ENCODE measurements at regions not wholly inside any gene's neighbourhood (a gene's known extent, or its start where the extent isn't known, plus 50 kb on each side); places are given as distances from the start of the nearest gene placed in this dataset.

DNA sequence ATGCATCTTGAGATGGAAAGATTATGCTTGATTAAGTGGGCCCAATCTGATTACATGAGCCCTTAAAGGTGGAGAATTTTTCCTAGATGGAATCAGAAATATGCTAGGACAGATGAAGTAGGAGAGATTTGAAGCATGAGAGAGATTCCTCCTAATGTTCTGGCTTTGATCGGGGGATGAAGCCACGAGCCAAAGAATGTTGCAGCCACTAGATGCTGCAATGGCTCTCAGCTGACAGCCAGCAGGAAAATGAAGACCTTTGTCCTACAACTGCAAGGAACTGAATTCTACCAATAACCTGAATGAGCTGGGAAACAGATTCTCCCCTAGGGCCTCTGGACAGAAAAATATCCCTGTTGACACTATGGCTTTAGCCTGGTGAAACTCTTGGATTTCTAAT lies 82.6 kb upstream of the ATP2B1 start:
- ChIA-PET CTCF (no interaction called here), POLR2A (interaction anchor here (0.9 to 1.3 kb wide), 2 partner anchors 82 to 136 kb away, joined by 4 read pairs; partner anchors contain the start of gene ATP2B1)
- Mint-ChIP-seq H3K27ac (no peak overlapping the region), H3K4me1 (peaks cover 20% of the 10 kb centered on the region), H3K36me3 (ENCODE audit: low read depth) (no peaks in the 10 kb centered on the region), H3K9me3 (peaks cover 6% of the 10 kb centered on the region), H3K4me3 (no peak overlapping the region), H3K27me3 (no peaks in the 10 kb centered on the region)
- ATAC-seq (ENCODE audit: low read depth) (no peak), DNase-seq (no peak)
- TF ChIP-seq, protein P1, sequence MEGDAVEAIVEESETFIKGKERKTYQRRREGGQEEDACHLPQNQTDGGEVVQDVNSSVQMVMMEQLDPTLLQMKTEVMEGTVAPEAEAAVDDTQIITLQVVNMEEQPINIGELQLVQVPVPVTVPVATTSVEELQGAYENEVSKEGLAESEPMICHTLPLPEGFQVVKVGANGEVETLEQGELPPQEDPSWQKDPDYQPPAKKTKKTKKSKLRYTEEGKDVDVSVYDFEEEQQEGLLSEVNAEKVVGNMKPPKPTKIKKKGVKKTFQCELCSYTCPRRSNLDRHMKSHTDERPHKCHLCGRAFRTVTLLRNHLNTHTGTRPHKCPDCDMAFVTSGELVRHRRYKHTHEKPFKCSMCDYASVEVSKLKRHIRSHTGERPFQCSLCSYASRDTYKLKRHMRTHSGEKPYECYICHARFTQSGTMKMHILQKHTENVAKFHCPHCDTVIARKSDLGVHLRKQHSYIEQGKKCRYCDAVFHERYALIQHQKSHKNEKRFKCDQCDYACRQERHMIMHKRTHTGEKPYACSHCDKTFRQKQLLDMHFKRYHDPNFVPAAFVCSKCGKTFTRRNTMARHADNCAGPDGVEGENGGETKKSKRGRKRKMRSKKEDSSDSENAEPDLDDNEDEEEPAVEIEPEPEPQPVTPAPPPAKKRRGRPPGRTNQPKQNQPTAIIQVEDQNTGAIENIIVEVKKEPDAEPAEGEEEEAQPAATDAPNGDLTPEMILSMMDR (IDR thresholded peaks at IDR 0.05) = no peak
- intact Hi-C loops (cut with micrococcal nuclease) = loop anchor here (2.0 kb wide), 4 partner anchors 18 to 82 kb away; partner anchors contain the start of gene ATP2B1

DNA sequence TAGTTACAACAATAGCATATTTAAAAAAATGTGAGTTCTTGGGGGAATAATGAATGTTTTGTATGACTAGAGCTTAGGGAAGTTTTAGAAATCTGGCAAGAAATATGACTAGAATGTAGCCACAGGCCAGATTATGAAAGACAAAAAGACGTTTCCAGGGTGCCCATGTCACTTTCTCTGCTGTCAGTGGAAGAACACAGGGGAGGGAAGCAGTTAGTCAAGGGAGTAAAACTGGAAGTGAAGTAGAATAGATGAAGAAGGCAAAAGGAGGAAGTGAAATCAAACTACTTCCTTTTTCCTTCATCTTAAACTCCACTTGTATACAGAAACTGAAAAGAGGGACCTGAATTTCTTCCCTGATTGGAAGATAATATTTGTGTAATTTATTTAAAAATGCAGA lies 81.2 kb upstream of the ATP2B1 start:
- DNase-seq (no peak), ATAC-seq (ENCODE audit: low read depth) (peak; percentile 97)
- intact Hi-C loops (cut with micrococcal nuclease) = loop anchor here (1.0 to 2.0 kb wide), 5 partner anchors 17 to 91 kb away; partner anchors contain the start of gene ATP2B1
- H3K4me3 Mint-ChIP-seq = peak overlapping the region; percentile 67
- TF ChIP-seq, protein P1 (IDR thresholded peaks at IDR 0.05) = no peak
- H3K4me1 Mint-ChIP-seq = peaks cover 20% of the 10 kb centered on the region
- CTCF ChIA-PET = no interaction called here
- POLR2A ChIA-PET = interaction anchor here (1.4 kb wide), 1 partner anchor 80 kb away, joined by 5 read pairs; no protein-coding TSS in a partner anchor
- peaks cover 6% of the 10 kb centered on the region for H3K36me3 Mint-ChIP-seq (ENCODE audit: low read depth)
- peak overlapping the region; percentile 87 for H3K27ac Mint-ChIP-seq
- no peaks in the 10 kb centered on the region for H3K27me3 Mint-ChIP-seq
- peaks cover 12% of the 10 kb centered on the region for H3K9me3 Mint-ChIP-seq

DNA sequence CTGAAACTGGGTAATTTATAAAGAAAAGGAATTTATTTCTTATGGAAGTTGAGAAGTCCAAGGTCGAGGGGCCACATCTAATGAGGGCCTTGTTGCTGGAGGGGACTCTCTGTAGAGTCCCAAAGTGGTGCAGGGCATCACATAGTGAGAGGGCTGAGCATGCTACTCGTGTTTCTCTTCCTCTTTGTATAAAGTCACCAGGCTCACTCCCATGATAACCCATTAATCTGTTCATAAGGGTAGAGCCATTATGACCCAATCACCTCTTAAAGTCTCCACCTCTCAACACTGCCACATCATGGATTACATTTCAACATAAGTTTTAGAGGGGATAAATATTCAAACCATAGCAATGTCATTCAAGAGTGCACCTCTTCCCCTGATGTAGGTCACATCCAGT lies 79.1 kb upstream of the ATP2B1 start:
- peaks cover 12% of the 10 kb centered on the region for H3K9me3 Mint-ChIP-seq
- ChIA-PET CTCF (no interaction called here), POLR2A (no interaction called here)
- no peak for DNase-seq
- H3K27me3 Mint-ChIP-seq = no peaks in the 10 kb centered on the region
- H3K4me1 Mint-ChIP-seq = peaks cover 31% of the 10 kb centered on the region
- no peak overlapping the region for H3K27ac Mint-ChIP-seq
- ATAC-seq (ENCODE audit: low read depth) = no peak
- intact Hi-C loops (cut with micrococcal nuclease) = no loop called here
- TF ChIP-seq, protein P1 (IDR thresholded peaks at IDR 0.05) = no peak
- no peak overlapping the region for H3K4me3 Mint-ChIP-seq
- peaks cover 6% of the 10 kb centered on the region for H3K36me3 Mint-ChIP-seq (ENCODE audit: low read depth)

DNA sequence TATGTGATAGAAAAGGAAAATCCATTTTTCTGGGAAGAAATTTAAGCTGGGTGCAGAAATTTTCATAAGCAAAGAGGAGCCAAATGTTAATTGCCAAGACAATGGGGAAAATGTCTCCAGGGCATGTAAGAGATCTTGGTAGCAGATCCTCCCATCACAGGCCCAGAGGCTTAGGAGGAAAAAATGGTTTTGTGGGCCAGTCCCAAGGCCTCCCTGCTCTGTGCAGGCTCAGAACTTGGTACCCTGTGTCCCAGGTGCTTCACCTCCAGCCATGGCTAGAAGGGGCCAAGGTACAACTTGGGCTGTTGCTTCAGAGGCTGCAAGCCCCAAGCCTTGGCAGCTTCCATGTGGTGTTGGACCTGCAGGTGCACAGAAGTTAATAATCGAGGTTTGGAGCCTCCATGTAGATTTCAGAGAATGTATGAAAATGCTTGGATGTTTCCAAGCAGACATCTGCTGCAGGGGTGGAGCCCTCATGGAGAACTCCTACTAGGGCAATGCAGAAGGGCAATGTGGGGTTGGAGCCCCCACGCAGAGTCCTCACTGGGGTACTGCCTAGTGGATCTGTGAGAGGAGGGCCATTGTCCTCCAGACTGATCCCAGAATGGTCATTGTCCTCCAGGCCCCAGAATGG lies 77.7 kb upstream of the ATP2B1 start:
- peaks cover 12% of the 10 kb centered on the region for H3K9me3 Mint-ChIP-seq
- DNase-seq (no peak), ATAC-seq (ENCODE audit: low read depth) (no peak)
- H3K4me3 Mint-ChIP-seq = no peak overlapping the region
- H3K27me3 Mint-ChIP-seq = no peaks in the 10 kb centered on the region
- H3K4me1 Mint-ChIP-seq = peaks cover 34% of the 10 kb centered on the region
- intact Hi-C loops (cut with micrococcal nuclease) = no loop called here
- ChIA-PET CTCF (no interaction called here), POLR2A (no interaction called here)
- H3K27ac Mint-ChIP-seq = no peak overlapping the region
- TF ChIP-seq, protein P1 (IDR thresholded peaks at IDR 0.05) = no peak
- H3K36me3 Mint-ChIP-seq (ENCODE audit: low read depth) = peaks cover 6% of the 10 kb centered on the region

DNA sequence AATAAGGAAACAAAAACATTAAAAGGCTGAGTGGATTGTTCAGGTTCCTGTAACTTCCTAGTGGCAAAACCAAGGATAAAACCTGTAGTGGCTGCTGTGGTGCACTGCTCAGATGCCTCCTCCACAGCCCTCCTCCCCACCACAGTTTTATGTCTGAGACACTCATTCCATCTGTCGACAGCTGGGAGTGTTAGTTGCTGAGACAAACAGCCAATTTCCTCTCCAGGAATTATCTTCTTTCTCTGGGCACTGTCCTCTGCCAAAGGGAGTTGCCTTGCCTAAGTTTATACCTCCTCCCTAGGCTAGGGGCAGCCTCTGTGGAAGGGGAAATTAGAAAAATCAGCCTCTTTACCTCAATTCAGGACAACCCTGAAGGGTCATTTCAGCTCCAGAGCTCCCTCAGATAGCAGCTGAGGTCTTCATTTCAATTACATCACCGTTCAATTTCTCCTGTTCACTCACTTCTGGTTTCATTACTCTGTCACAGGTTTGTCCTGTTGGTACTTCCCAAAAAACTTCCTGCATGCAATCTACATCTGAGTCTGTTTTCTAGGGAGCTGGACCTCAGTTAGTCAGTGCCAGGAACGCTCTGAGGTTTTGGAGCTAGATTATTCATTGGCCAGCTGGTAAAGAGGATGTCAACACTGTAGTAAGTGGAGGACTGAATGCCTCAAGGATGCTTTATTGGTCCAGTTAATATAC lies 74.9 kb upstream of the ATP2B1 start:
- TF ChIP-seq, protein P1 (IDR thresholded peaks at IDR 0.05) = no peak
- DNase-seq = no peak
- Mint-ChIP-seq H3K4me1 (peaks cover 14% of the 10 kb centered on the region), H3K36me3 (ENCODE audit: low read depth) (peaks cover 6% of the 10 kb centered on the region), H3K9me3 (peaks cover 12% of the 10 kb centered on the region), H3K4me3 (no peak overlapping the region), H3K27ac (no peak overlapping the region), H3K27me3 (no peaks in the 10 kb centered on the region)
- ChIA-PET POLR2A (interaction anchor here (1.1 to 2.4 kb wide), 2 partner anchors 17 to 74 kb away, joined by 4 to 12 read pairs; partner anchors contain the start of gene ATP2B1), CTCF (interaction anchor here (0.6 kb wide), 1 partner anchor 312 kb away, joined by 3 read pairs; no protein-coding TSS in a partner anchor)
- intact Hi-C loops (cut with micrococcal nuclease) = loop anchor here (2.0 kb wide), 1 partner anchor 15 kb away; no protein-coding TSS in a partner anchor
- no peak for ATAC-seq (ENCODE audit: low read depth)

Measured in activated B cell treated with CpG ODN at 0.5 μM for 24 hours (primary cell).